VCaP (cell line): ENCODE measurements at regions not wholly inside any gene's neighbourhood (a gene's known extent, or its start where the extent isn't known, plus 50 kb on each side); places are given as distances from the start of the nearest gene placed in this dataset.

Experiments used
- H3K27ac ChIP-seq: fragments of 450-650 bp; 2 replicates; pipeline ENCODE4 v1.5.1; 2017
- CTCF ChIP-seq: fragments of 450-650 bp; conservative IDR thresholded peaks from 2 replicates; pipeline ENCODE4 v1.5.1; 2017; ENCODE audit warnings: mild to moderate bottlenecking, moderate library complexity

DNA sequence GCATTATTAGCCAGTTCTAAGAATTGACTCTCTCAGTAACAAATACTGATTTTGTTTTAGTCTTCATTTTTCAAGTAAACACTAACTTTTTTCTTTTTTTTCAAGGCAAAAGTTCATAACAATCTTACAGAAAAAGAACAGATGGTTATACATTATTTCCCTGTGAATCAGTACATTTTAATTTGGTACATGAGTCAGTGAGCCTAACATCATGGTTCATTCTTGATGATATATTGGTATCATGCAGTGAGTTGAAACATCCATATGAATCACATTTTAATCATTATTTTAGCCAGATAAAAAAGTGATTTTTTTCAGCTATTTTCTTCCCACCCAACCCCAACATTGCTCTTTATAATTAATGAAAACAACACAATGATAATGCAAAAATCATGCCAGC, 184.3 kb upstream of the TACR3 start:
- H3K27ac ChIP-seq = no peak overlapping the region
- TF ChIP-seq CTCF = no peak

DNA sequence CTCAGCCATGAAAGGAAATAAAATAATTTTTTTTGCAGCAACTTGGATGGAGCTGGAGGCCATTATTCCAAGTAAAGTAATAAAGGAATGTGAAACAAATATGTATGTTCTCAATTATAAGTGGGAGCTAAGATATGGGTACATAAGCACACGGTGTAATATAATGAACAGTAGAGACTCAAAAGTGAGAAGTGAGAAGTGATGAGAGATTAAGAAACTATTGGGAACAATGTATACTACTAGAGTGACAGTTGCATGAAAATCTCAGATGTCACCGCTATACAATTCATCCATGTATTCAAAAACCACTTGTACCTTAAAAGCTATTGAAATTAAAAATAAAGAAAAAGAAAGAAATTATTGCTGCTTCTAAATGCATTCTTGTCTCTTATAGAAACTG, 182.9 kb upstream of the TACR3 start:
- no peak for TF ChIP-seq CTCF
- H3K27ac ChIP-seq = no peak overlapping the region

DNA sequence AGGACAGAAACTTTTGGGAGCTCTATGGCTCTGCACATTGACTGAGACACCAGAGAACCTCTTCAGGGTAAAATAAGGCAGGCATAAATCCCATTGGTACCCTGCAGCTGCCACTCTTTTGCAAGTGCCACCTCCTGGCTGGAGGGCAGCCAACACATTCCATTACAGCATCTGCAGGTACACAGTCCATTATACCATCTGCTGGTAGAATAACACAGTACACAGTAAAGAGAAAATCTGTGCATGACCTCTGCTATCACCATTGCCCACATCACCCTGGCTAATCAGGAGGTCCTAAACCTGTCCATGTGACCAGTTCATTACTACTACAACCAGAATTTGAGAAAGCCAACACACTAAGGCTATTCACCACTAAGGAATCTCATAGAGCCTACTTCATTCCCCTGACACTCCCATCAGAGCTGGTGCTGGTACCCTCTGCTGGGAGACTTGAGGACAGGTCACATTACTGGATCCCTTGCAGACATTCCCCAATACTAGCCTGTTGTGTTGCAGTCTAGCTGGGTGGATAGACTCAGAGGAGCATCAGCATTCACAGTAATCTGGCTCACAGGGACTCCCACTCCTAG, 176.2 kb upstream of the TACR3 start:
- TF ChIP-seq CTCF = no peak; the same call in 1 of the 2 replicates
- no peak overlapping the region for H3K27ac ChIP-seq

- no peak for TF ChIP-seq CTCF
- no peak overlapping the region for H3K27ac ChIP-seq
Observed at GRCh38 chr4:103892586-103892985, 172.8 kb upstream of the TACR3 start.

DNA sequence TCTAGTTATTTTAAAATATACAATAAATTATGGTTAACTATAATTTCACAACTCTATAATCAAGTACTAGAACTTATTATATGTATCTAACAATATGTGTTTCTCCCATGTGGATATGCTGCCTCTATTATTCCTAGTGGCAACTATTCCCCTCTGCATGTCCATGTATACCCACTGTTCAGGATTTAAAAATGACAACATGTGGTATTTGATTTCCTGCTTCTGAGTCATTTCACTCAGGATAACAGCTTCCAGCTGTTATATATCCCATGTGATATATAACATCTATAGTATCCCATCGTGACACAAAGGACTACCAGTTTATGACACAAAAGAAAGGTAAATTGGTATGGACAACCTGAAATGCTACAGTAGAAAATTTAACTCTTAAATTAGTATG, 167.4 kb upstream of the TACR3 start:
- no peak overlapping the region for H3K27ac ChIP-seq
- no peak for TF ChIP-seq CTCF

DNA sequence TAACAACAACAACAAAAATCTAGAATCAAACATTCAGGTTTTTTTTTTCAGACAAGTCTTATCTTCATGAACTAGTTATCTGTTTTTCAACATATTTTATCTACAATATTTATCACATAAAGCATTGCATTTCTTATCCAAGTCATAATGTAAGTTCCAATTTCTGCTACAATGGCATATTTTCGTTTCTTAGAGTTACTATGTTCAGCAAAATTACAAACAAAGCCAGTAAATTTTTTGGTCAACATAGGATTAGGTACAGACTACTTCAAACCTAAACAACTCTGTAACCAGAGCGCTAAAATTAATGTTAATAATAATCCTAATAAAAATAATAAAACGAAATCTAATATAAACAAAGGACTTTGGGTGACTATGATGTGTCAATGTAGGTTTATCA, 165.4 kb upstream of the TACR3 start:
- no peak for TF ChIP-seq CTCF

GRCh38 chr4:103867311-103867710, 147.5 kb upstream of the TACR3 start:
- no peak for TF ChIP-seq CTCF
- no peak overlapping the region for H3K27ac ChIP-seq

More for the DNA sequence above, 165.4 kb upstream of the TACR3 start:
- no peak overlapping the region for H3K27ac ChIP-seq
